ENCODE measurements at regions not wholly inside any gene's neighbourhood (a gene's known extent, or its start where the extent isn't known, plus 50 kb on each side); places are given as distances from the start of the nearest gene placed in this dataset.

DNA sequence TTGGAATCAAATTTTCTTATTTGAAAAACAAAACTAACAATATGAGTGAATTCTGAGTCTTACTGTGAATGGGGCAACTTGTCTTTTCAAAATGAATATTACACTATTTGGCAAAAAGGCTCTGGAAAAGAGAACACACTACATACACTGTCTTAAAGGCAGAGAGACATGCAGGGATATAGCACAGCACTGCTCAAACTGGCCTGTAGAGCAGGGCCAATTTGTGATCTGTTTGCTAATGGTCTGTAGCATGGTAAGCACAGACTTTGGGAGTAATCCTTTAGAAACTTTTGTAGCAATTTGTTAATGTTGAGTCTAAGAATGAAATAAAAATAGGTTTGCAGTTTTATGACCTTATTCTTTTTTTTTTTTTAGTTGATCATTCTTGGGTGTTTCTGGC, 679.8 kb upstream of the SGO1 start:
- TF ChIP-seq FOXK2 (IDR thresholded peaks at IDR 0.05), result no peak
- TF ChIP-seq ZNF384 (IDR thresholded peaks at IDR 0.05), result no peak
- TF ChIP-seq TARDBP (IDR thresholded peaks at IDR 0.05), result no peak
- no peak for TF ChIP-seq SUZ12 (IDR thresholded peaks at IDR 0.05)
- TF ChIP-seq SP1 (IDR thresholded peaks at IDR 0.05), result no peak
- TF ChIP-seq ARNT (IDR thresholded peaks at IDR 0.05), result no peak
- no peak for TF ChIP-seq FOXA1 (IDR thresholded peaks at IDR 0.05)
- no peak for TF ChIP-seq CTBP1 (IDR thresholded peaks at IDR 0.05; ENCODE audit: borderline replicate concordance)
- no peak for TF ChIP-seq HDGF (IDR thresholded peaks at IDR 0.05; ENCODE audit: borderline replicate concordance)
- TF ChIP-seq BHLHE40 (IDR thresholded peaks at IDR 0.05; ENCODE audit: borderline replicate concordance), result no peak
- TF ChIP-seq NFRKB (IDR thresholded peaks at IDR 0.05), result no peak
- no peak for TF ChIP-seq FOXM1 (IDR thresholded peaks at IDR 0.05; ENCODE audit: borderline replicate concordance)

Data from HEK293T (cell line).